ENCODE measurements at regions not wholly inside any gene's neighbourhood (a gene's known extent, or its start where the extent isn't known, plus 50 kb on each side); places are given as distances from the start of the nearest gene placed in this dataset.
A peak's percentile ranks its signal among the peaks of the same experiment; 100 is the strongest.
"Not testable (repeated sequence)": the region's sequence is repeated elsewhere in the genome, so short reads cannot be mapped to it uniquely, and the experiment has no call there.

GRCh38 chr2:87454421-87454820 is 293.5 kb upstream of the PLGLB2 start:
- H3K9me3 ChIP-seq (ENCODE audit: low read length); H3K36me3 ChIP-seq (ENCODE audit: low read depth, low read length); H3K9me2 ChIP-seq (replicated peaks; ENCODE audit: low read length); ATAC-seq; CTCF ChIA-PET; H3K9ac ChIP-seq (ENCODE audit: low read length); H3F3A ChIP-seq (ENCODE audit: low read length, unreplicated experiment); BruUV-seq (replicated peaks); POLR2A ChIA-PET (ENCODE audit: unreplicated experiment); H3K4me3 ChIP-seq (ENCODE audit: low read length); H2AFZ ChIP-seq (ENCODE audit: low read length); intact Hi-C loops (cut with micrococcal nuclease); H3K27me3 ChIP-seq (ENCODE audit: low read length); H4K20me1 ChIP-seq (ENCODE audit: low read length): not testable (repeated sequence)
- peak overlapping the region; percentile 66 for H3K27ac ChIP-seq (ENCODE audit: low read length)
- peak; percentile 29 for DNase-seq
- H3K4me1 ChIP-seq (ENCODE audit: insufficient read depth, low read length), result peaks cover 20% of the 10 kb centered on the region
- H3K4me2 ChIP-seq (ENCODE audit: low read length), result peak overlapping the region; percentile 49
- H3K79me2 ChIP-seq (ENCODE audit: low read length), result peaks cover 27% of the 10 kb centered on the region

GRCh38 chr2:87455209-87455853 is 292.6 kb upstream of the PLGLB2 start:
- POLR2A ChIA-PET (ENCODE audit: unreplicated experiment); H4K20me1 ChIP-seq (ENCODE audit: low read length); H3K9me2 ChIP-seq (replicated peaks; ENCODE audit: low read length); CTCF ChIA-PET; intact Hi-C loops (cut with micrococcal nuclease); H2AFZ ChIP-seq (ENCODE audit: low read length); H3K9me3 ChIP-seq (ENCODE audit: low read length); H3K36me3 ChIP-seq (ENCODE audit: low read depth, low read length); H3K27me3 ChIP-seq (ENCODE audit: low read length); H3F3A ChIP-seq (ENCODE audit: low read length, unreplicated experiment); BruUV-seq (replicated peaks); DNase-seq: not testable (repeated sequence)
- H3K27ac ChIP-seq (ENCODE audit: low read length), result peak overlapping the region; percentile 71
- peak overlapping the region; percentile 71 for H3K4me3 ChIP-seq (ENCODE audit: low read length)
- H3K9ac ChIP-seq (ENCODE audit: low read length), result peak overlapping the region; percentile 77
- peak; percentile 57 for ATAC-seq
- peaks cover 20% of the 10 kb centered on the region for H3K4me1 ChIP-seq (ENCODE audit: insufficient read depth, low read length)
- peaks cover 35% of the 10 kb centered on the region for H3K79me2 ChIP-seq (ENCODE audit: low read length)
- H3K4me2 ChIP-seq (ENCODE audit: low read length), result peak overlapping the region; percentile 71

- Histone ChIP-seq H3K4me1 (ENCODE audit: insufficient read depth, low read length) (peaks cover 20% of the 10 kb centered on the region), H3K9ac (ENCODE audit: low read length) (peak overlapping the region; percentile 77), H3K79me2 (ENCODE audit: low read length) (peaks cover 36% of the 10 kb centered on the region), H3K4me2 (ENCODE audit: low read length) (peak overlapping the region; percentile 71), H3K4me3 (ENCODE audit: low read length) (peak overlapping the region; percentile 71), H3K27ac (ENCODE audit: low read length) (peak overlapping the region; percentile 71)
- H4K20me1 ChIP-seq (ENCODE audit: low read length); DNase-seq; H3F3A ChIP-seq (ENCODE audit: low read length, unreplicated experiment); H3K27me3 ChIP-seq (ENCODE audit: low read length); H3K36me3 ChIP-seq (ENCODE audit: low read depth, low read length); POLR2A ChIA-PET (ENCODE audit: unreplicated experiment); H3K9me3 ChIP-seq (ENCODE audit: low read length); intact Hi-C loops (cut with micrococcal nuclease); H2AFZ ChIP-seq (ENCODE audit: low read length); CTCF ChIA-PET; H3K9me2 ChIP-seq (replicated peaks; ENCODE audit: low read length): not testable (repeated sequence)
- ATAC-seq, result peak; percentile 7
- TSS peak; percentile 91 for BruUV-seq (replicated peaks)
These were observed 292.0 kb upstream of the PLGLB2 start for GRCh38 chr2:87455854-87456249.

DNA sequence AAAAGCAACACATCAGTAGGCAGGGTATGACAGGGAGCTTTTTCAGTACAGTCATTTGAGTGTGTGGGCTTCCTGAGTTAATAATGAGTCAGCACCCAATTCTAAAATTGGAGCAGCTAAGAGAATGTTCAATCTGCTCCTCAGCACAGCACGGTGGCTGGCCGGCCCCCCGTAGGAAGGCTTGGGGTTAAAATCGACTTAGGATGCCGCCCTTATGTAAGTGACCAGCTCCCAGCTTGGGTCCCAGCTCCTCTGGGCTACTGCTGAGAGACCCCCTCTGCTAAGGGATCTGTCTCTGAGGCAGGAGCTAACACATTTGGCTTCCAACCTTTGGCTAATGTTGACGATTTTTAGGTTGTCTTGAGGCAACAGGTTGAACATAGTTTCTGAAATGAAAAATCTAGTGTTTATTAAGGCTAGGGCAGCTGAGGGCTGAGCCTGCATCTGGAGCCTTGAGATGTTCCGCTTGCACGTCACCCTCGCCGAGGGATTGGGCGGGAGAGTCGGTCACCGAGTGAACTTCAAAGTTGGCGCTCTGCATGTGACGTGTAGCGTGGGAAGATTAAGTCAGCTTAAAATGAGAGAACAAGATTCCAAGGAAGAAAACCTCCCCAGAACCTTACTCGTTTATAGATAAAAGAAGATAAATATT is 291.3 kb upstream of the PLGLB2 start:
- H3K27me3 ChIP-seq (ENCODE audit: low read length); H3K36me3 ChIP-seq (ENCODE audit: low read depth, low read length); CTCF ChIA-PET; POLR2A ChIA-PET (ENCODE audit: unreplicated experiment); H3K9me2 ChIP-seq (replicated peaks; ENCODE audit: low read length); DNase-seq; H2AFZ ChIP-seq (ENCODE audit: low read length); H3K9me3 ChIP-seq (ENCODE audit: low read length); intact Hi-C loops (cut with micrococcal nuclease); H3F3A ChIP-seq (ENCODE audit: low read length, unreplicated experiment); H4K20me1 ChIP-seq (ENCODE audit: low read length): not testable (repeated sequence)
- ATAC-seq, result peak; percentile 55
- TSS peak; percentile 54 for BruUV-seq (replicated peaks)
- peak overlapping the region; percentile 73 for H3K9ac ChIP-seq (ENCODE audit: low read length)
- H3K27ac ChIP-seq (ENCODE audit: low read length), result peak overlapping the region; percentile 83
- peaks cover 41% of the 10 kb centered on the region for H3K79me2 ChIP-seq (ENCODE audit: low read length)
- peak overlapping the region; percentile 71 for H3K4me3 ChIP-seq (ENCODE audit: low read length)
- peak overlapping the region; percentile 82 for H3K4me2 ChIP-seq (ENCODE audit: low read length)
- H3K4me1 ChIP-seq (ENCODE audit: insufficient read depth, low read length), result peaks cover 20% of the 10 kb centered on the region

GRCh38 chr2:87457129-87457499 is 290.8 kb upstream of the PLGLB2 start:
- BruUV-seq (replicated peaks); H3K9ac ChIP-seq (ENCODE audit: low read length); H3K9me3 ChIP-seq (ENCODE audit: low read length); H3K9me2 ChIP-seq (replicated peaks; ENCODE audit: low read length); H3K4me2 ChIP-seq (ENCODE audit: low read length); H3K36me3 ChIP-seq (ENCODE audit: low read depth, low read length); POLR2A ChIA-PET (ENCODE audit: unreplicated experiment); H2AFZ ChIP-seq (ENCODE audit: low read length); CTCF ChIA-PET; DNase-seq; H3K27ac ChIP-seq (ENCODE audit: low read length); H3F3A ChIP-seq (ENCODE audit: low read length, unreplicated experiment); H3K4me3 ChIP-seq (ENCODE audit: low read length); intact Hi-C loops (cut with micrococcal nuclease); H4K20me1 ChIP-seq (ENCODE audit: low read length); H3K27me3 ChIP-seq (ENCODE audit: low read length): not testable (repeated sequence)
- peak; percentile 8 for ATAC-seq
- peaks cover 20% of the 10 kb centered on the region for H3K4me1 ChIP-seq (ENCODE audit: insufficient read depth, low read length)
- peaks cover 46% of the 10 kb centered on the region for H3K79me2 ChIP-seq (ENCODE audit: low read length)

- H3K9ac ChIP-seq (ENCODE audit: low read length); intact Hi-C loops (cut with micrococcal nuclease); DNase-seq; H3K27ac ChIP-seq (ENCODE audit: low read length); H3K9me3 ChIP-seq (ENCODE audit: low read length); H3K4me2 ChIP-seq (ENCODE audit: low read length); ATAC-seq; H3F3A ChIP-seq (ENCODE audit: low read length, unreplicated experiment); H3K4me1 ChIP-seq (ENCODE audit: insufficient read depth, low read length); H3K27me3 ChIP-seq (ENCODE audit: low read length); H3K9me2 ChIP-seq (replicated peaks; ENCODE audit: low read length); POLR2A ChIA-PET (ENCODE audit: unreplicated experiment); H3K36me3 ChIP-seq (ENCODE audit: low read depth, low read length); H3K4me3 ChIP-seq (ENCODE audit: low read length); BruUV-seq (replicated peaks); CTCF ChIA-PET; H2AFZ ChIP-seq (ENCODE audit: low read length); H4K20me1 ChIP-seq (ENCODE audit: low read length): not testable (repeated sequence)
- peaks cover 55% of the 10 kb centered on the region for H3K79me2 ChIP-seq (ENCODE audit: low read length)
These were observed 288.9 kb upstream of the PLGLB2 start for GRCh38 chr2:87458938-87459337.

- peaks cover 64% of the 10 kb centered on the region for H3K79me2 ChIP-seq (ENCODE audit: low read length)
- H3K4me3 ChIP-seq (ENCODE audit: low read length); H3K4me2 ChIP-seq (ENCODE audit: low read length); intact Hi-C loops (cut with micrococcal nuclease); H3K9ac ChIP-seq (ENCODE audit: low read length); H3K27me3 ChIP-seq (ENCODE audit: low read length); H3K4me1 ChIP-seq (ENCODE audit: insufficient read depth, low read length); POLR2A ChIA-PET (ENCODE audit: unreplicated experiment); H3K27ac ChIP-seq (ENCODE audit: low read length); H3K36me3 ChIP-seq (ENCODE audit: low read depth, low read length); CTCF ChIA-PET; H2AFZ ChIP-seq (ENCODE audit: low read length); DNase-seq; H3K9me3 ChIP-seq (ENCODE audit: low read length); H3K9me2 ChIP-seq (replicated peaks; ENCODE audit: low read length); BruUV-seq (replicated peaks); H3F3A ChIP-seq (ENCODE audit: low read length, unreplicated experiment); ATAC-seq; H4K20me1 ChIP-seq (ENCODE audit: low read length): not testable (repeated sequence)
These were observed 287.8 kb upstream of the PLGLB2 start for GRCh38 chr2:87460104-87460503.

All from PC-3 (cell line).